ENCODE measurements at regions not wholly inside any gene's neighbourhood (a gene's known extent, or its start where the extent isn't known, plus 50 kb on each side); places are given as distances from the start of the nearest gene placed in this dataset.

- TF ChIP-seq, protein P1, sequence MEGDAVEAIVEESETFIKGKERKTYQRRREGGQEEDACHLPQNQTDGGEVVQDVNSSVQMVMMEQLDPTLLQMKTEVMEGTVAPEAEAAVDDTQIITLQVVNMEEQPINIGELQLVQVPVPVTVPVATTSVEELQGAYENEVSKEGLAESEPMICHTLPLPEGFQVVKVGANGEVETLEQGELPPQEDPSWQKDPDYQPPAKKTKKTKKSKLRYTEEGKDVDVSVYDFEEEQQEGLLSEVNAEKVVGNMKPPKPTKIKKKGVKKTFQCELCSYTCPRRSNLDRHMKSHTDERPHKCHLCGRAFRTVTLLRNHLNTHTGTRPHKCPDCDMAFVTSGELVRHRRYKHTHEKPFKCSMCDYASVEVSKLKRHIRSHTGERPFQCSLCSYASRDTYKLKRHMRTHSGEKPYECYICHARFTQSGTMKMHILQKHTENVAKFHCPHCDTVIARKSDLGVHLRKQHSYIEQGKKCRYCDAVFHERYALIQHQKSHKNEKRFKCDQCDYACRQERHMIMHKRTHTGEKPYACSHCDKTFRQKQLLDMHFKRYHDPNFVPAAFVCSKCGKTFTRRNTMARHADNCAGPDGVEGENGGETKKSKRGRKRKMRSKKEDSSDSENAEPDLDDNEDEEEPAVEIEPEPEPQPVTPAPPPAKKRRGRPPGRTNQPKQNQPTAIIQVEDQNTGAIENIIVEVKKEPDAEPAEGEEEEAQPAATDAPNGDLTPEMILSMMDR (IDR thresholded peaks at IDR 0.05; ENCODE audit: insufficient read depth, low read length, poor library complexity, severe bottlenecking) = no peak
- no peak for TF ChIP-seq EZH2phosphoT487 (conservative IDR thresholded peaks at IDR 0.05; ENCODE audit: low read length)
These were observed 597.3 kb upstream of the ADGRL4 start for GRCh38 chr1:79603843-79604242.

All from SU-DHL-6 (cell line).